CD4-positive, alpha-beta T cell treated with Interleukin-12 subunit alpha and Interleukin-12 subunit beta, for 1 hour (primary cell): ENCODE measurements at regions not wholly inside any gene's neighbourhood (a gene's known extent, or its start where the extent isn't known, plus 50 kb on each side); places are given as distances from the start of the nearest gene placed in this dataset.
"Not testable (repeated sequence)": the region's sequence is repeated elsewhere in the genome, so short reads cannot be mapped to it uniquely, and the experiment has no call there.

Source experiments
- DNase-seq: peaks from one replicate; pipeline ENCODE4 v3.0.0-alpha.2; 2020

- DNase-seq, result no peak
These were observed 120.2 kb upstream of the IGF1R start for GRCh38 chr15:98528046-98528725.

- no peak for DNase-seq
These were observed 118.9 kb upstream of the IGF1R start for GRCh38 chr15:98529205-98530145.

GRCh38 chr15:98530570-98530969 lies 117.8 kb upstream of the IGF1R start:
- DNase-seq, result no peak

- DNase-seq, result no peak
These were observed 116.3 kb upstream of the IGF1R start for GRCh38 chr15:98532063-98532462.

- no peak for DNase-seq
These were observed 111.4 kb upstream of the IGF1R start for GRCh38 chr15:98536976-98537375.

- no peak for DNase-seq
These were observed 110.8 kb upstream of the IGF1R start for GRCh38 chr15:98537516-98538060.

- DNase-seq, result no peak
These were observed 106.8 kb upstream of the IGF1R start for GRCh38 chr15:98541519-98541918.

GRCh38 chr15:98543237-98543636 lies 105.1 kb upstream of the IGF1R start:
- no peak for DNase-seq

- no peak for DNase-seq
These were observed 102.0 kb upstream of the IGF1R start for GRCh38 chr15:98546329-98546728.

GRCh38 chr15:98547275-98547674 lies 101.1 kb upstream of the IGF1R start:
- no peak for DNase-seq

GRCh38 chr15:98547741-98548138 lies 100.6 kb upstream of the IGF1R start:
- no peak for DNase-seq

GRCh38 chr15:98548139-98548971 lies 100.0 kb upstream of the IGF1R start:
- no peak for DNase-seq

GRCh38 chr15:98549003-98549402 lies 99.3 kb upstream of the IGF1R start:
- no peak for DNase-seq

- no peak for DNase-seq
These were observed 98.6 kb upstream of the IGF1R start for GRCh38 chr15:98549741-98550140.

- DNase-seq, result not testable (repeated sequence)
These were observed 98.0 kb upstream of the IGF1R start for GRCh38 chr15:98550363-98550762.

GRCh38 chr15:98551936-98552562 lies 96.3 kb upstream of the IGF1R start:
- no peak for DNase-seq

- no peak for DNase-seq
These were observed 93.8 kb upstream of the IGF1R start for GRCh38 chr15:98554272-98555172.

GRCh38 chr15:98555173-98555515 lies 93.2 kb upstream of the IGF1R start:
- no peak for DNase-seq

- no peak for DNase-seq
These were observed 92.0 kb upstream of the IGF1R start for GRCh38 chr15:98556321-98556720.

- no peak for DNase-seq
These were observed 88.0 kb upstream of the IGF1R start for GRCh38 chr15:98560338-98560737.

GRCh38 chr15:98561169-98561941 lies 87.0 kb upstream of the IGF1R start:
- DNase-seq, result no peak
